Panc1 (cell line): ENCODE measurements at regions not wholly inside any gene's neighbourhood (a gene's known extent, or its start where the extent isn't known, plus 50 kb on each side); places are given as distances from the start of the nearest gene placed in this dataset.

ENCODE experiments used
- ATAC-seq: fragments of 200-7000 bp; cut with Tn5 transposase; 2 replicates; pipeline ENCODE4 v1.9.1; 2020; ENCODE audit warnings: mild to moderate bottlenecking, moderate library complexity
- BruUV-seq: library from RNA; stranded (reverse); fragments of 400-500 nt; replicated peaks from 2 replicates; lab custom pipeline; 2021; lab: Mats Ljungman, UMichigan
- CTCF ChIA-PET: fragments of 300-600 bp; sonication (Branson Sonifier 250); formaldehyde crosslinking; loops from one replicate; lab custom pipeline; 2022; ENCODE audit warnings: antibody characterized with exemption; lab: Charles Lee
- POLR2A ChIA-PET: fragments of 300-600 bp; sonication (Branson Sonifier 250); formaldehyde crosslinking; loops from one replicate; lab custom pipeline; 2022; ENCODE audit warnings: antibody characterized with exemption; lab: Charles Lee
- DNase-seq: peaks from one replicate; pipeline ENCODE4 v3.0.0-alpha.2; 2010; ENCODE audit warnings: low read depth, low spot score
- H3K27ac ChIP-seq: 2 replicates; pipeline ENCODE4 v1.5.1; 2011; ENCODE audit warnings: mild to moderate bottlenecking, low read length, inconsistent platforms
- H3K27me3 ChIP-seq: fragments of 200-500 bp; sonication (Bioruptor generic); 2 replicates; pipeline ENCODE4 v1.6.0; 2014; ENCODE audit warnings: low read length, inconsistent platforms; ENCODE audit not compliant: control insufficient read depth, insufficient read depth
- H3K36me3 ChIP-seq: fragments of 200-500 bp; sonication (Bioruptor generic); 2 replicates; pipeline ENCODE4 v1.5.1; 2014; ENCODE audit warnings: inconsistent platforms, mild to moderate bottlenecking, low read length, moderate library complexity; ENCODE audit not compliant: control insufficient read depth, insufficient read depth
- H3K4me1 ChIP-seq: 2 replicates; pipeline ENCODE4 v1.5.1; 2011; ENCODE audit warnings: inconsistent platforms, mild to moderate bottlenecking, low read length, moderate library complexity; ENCODE audit not compliant: control insufficient read depth, insufficient read depth
- H3K4me3 ChIP-seq, 2 experiments: 2 replicates each; pipeline ENCODE4 v1.5.1; 2011 to 2012; ENCODE audit warnings: low read depth in 2 of 2, low read length in 2 of 2, mild to moderate bottlenecking in 2 of 2, inconsistent platforms in 1 of 2, moderate library complexity in 1 of 2
- H3K9me3 ChIP-seq: fragments of 200-500 bp; sonication (Bioruptor generic); 2 replicates; pipeline ENCODE4 v1.5.1; 2014; ENCODE audit warnings: low read depth, mild to moderate bottlenecking, inconsistent platforms, low read length, moderate library complexity; ENCODE audit not compliant: control insufficient read depth, insufficient read depth
- POLR2AphosphoS5 ChIP-seq: IDR thresholded peaks from 2 replicates; pipeline ENCODE4 v1.6.1; 2012; ENCODE audit warnings: mild to moderate bottlenecking, low read depth, low read length, moderate library complexity
- SIN3A ChIP-seq: IDR thresholded peaks from 2 replicates; pipeline ENCODE4 v1.6.1; 2012; ENCODE audit warnings: low read depth, mild to moderate bottlenecking, low read length, moderate library complexity, borderline replicate concordance; ENCODE audit not compliant: insufficient read depth
- TCF7L2 ChIP-seq: IDR thresholded peaks from 2 replicates; pipeline ENCODE4 v1.6.1; 2011; ENCODE audit warnings: mild to moderate bottlenecking, low read depth, low read length, inconsistent platforms
- in situ Hi-C: cut with HindIII; loops from 2 replicates; pipeline ENCODE4 v1.10.0; 2016; ENCODE audit warnings: low sequenced_read_pairs, low pct_unique_long_range_greater_than_20kb
- intact Hi-C: fragments of 100-400 bp; cut with micrococcal nuclease; formaldehyde crosslinking; loops from one replicate; pipeline ENCODE4 v1.10.0; 2022; ENCODE audit not compliant: unreplicated experiment
- TF ChIP-seq, protein P1 (sequence below), 2 experiments: IDR thresholded peaks; 2 replicates each; pipeline ENCODE4 v1.6.1; 2011 to 2012; ENCODE audit warnings: low read depth in 2 of 2, control low read depth in 1 of 2, low read length in 1 of 2, mild to moderate bottlenecking in 1 of 2, moderate library complexity in 1 of 2; ENCODE audit not compliant: insufficient read depth in 1 of 2
- TF ChIP-seq, protein P2 (sequence below): fragments of 450-650 bp; IDR thresholded peaks from 2 replicates; pipeline ENCODE4 v1.5.1; 2017; ENCODE audit warnings: mild to moderate bottlenecking

DNA sequence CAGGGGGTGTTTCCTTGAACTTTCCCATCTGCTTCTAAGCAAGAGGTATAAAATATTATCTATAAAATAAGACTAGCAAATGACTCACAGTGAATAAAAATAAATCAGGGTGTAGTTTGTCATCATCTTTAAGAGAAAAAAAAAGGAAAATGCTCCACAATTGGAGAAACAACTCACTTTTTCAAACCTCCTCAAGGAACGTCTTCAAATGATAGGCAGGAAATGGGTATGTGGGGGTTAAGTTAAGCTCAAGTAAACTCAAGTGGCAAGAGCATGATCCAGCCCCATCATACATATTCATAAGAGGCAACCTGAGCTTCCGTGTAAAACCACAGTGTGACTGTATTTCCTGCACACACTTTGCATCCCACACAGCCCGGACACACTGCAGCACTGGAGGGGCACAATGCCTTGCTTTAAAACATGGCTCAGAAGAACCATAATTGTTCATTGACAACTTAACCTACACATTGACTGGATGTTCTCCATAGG, 58.5 kb upstream of the CEP85L start:
- no peaks in the 10 kb centered on the region for H3K9me3 ChIP-seq
- TF ChIP-seq, protein P1, sequence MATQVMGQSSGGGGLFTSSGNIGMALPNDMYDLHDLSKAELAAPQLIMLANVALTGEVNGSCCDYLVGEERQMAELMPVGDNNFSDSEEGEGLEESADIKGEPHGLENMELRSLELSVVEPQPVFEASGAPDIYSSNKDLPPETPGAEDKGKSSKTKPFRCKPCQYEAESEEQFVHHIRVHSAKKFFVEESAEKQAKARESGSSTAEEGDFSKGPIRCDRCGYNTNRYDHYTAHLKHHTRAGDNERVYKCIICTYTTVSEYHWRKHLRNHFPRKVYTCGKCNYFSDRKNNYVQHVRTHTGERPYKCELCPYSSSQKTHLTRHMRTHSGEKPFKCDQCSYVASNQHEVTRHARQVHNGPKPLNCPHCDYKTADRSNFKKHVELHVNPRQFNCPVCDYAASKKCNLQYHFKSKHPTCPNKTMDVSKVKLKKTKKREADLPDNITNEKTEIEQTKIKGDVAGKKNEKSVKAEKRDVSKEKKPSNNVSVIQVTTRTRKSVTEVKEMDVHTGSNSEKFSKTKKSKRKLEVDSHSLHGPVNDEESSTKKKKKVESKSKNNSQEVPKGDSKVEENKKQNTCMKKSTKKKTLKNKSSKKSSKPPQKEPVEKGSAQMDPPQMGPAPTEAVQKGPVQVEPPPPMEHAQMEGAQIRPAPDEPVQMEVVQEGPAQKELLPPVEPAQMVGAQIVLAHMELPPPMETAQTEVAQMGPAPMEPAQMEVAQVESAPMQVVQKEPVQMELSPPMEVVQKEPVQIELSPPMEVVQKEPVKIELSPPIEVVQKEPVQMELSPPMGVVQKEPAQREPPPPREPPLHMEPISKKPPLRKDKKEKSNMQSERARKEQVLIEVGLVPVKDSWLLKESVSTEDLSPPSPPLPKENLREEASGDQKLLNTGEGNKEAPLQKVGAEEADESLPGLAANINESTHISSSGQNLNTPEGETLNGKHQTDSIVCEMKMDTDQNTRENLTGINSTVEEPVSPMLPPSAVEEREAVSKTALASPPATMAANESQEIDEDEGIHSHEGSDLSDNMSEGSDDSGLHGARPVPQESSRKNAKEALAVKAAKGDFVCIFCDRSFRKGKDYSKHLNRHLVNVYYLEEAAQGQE (IDR thresholded peaks at IDR 0.05; ENCODE audit: insufficient read depth in 1 of 2, low read depth in 2 of 2, low read length in 1 of 2): no peak
- TF ChIP-seq, protein P2, sequence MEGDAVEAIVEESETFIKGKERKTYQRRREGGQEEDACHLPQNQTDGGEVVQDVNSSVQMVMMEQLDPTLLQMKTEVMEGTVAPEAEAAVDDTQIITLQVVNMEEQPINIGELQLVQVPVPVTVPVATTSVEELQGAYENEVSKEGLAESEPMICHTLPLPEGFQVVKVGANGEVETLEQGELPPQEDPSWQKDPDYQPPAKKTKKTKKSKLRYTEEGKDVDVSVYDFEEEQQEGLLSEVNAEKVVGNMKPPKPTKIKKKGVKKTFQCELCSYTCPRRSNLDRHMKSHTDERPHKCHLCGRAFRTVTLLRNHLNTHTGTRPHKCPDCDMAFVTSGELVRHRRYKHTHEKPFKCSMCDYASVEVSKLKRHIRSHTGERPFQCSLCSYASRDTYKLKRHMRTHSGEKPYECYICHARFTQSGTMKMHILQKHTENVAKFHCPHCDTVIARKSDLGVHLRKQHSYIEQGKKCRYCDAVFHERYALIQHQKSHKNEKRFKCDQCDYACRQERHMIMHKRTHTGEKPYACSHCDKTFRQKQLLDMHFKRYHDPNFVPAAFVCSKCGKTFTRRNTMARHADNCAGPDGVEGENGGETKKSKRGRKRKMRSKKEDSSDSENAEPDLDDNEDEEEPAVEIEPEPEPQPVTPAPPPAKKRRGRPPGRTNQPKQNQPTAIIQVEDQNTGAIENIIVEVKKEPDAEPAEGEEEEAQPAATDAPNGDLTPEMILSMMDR: no peak
- no peak for TF ChIP-seq POLR2AphosphoS5
- TF ChIP-seq SIN3A: no peak
- POLR2A ChIA-PET: no interaction called here

DNA sequence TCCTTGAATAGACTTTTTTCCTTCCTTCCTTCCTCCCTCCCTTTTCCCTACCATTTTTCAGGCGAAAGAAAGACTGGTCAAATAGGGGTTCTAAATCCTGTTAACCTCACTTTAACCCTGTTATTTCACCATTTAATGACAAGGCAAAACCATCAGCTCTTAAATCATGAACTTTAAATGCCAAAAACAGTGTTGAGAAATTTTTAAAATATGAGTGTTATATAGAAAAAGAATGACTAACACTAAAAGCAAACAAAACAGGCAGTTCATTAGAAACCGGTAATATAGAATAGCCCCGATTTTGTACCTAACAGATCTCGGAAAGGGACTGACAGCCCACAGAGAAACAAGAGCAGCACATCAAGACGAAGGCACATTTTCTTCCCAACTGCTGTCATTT, 57.4 kb upstream of the CEP85L start:
- BruUV-seq: no TSS peak
- Histone ChIP-seq H3K36me3 (no peaks in the 10 kb centered on the region; the same call in 1 of the 2 replicates), H3K27ac (no peak overlapping the region), H3K27me3 (no peaks in the 10 kb centered on the region), H3K4me1 (peaks cover 8% of the 10 kb centered on the region), H3K4me3 (peak overlapping the region; percentile 8 to 58; a peak in 3 of 4 replicates), H3K9me3 (no peaks in the 10 kb centered on the region)
- POLR2A ChIA-PET: no interaction called here
- in situ Hi-C loops (no loop called here), intact Hi-C loops (no loop called here)
- DNase-seq (peak; percentile 32), ATAC-seq (peak; percentile 15; the same call in 1 of the 2 replicates)
- CTCF ChIA-PET: interaction anchor here (0.7 kb wide), 1 partner anchor 19 kb away, joined by 4 read pairs; no protein-coding TSS in a partner anchor
- TF ChIP-seq POLR2AphosphoS5: no peak

More for the DNA sequence above, 58.5 kb upstream of the CEP85L start:
- no TSS peak for BruUV-seq
- H3K4me3 ChIP-seq: no peak overlapping the region
- no peaks in the 10 kb centered on the region; the same call in 1 of the 2 replicates for H3K36me3 ChIP-seq
- DNase-seq (no peak), ATAC-seq (no peak)
- H3K27ac ChIP-seq: no peak overlapping the region
- in situ Hi-C loops (no loop called here), intact Hi-C loops (no loop called here)
- H3K4me1 ChIP-seq: peaks cover 8% of the 10 kb centered on the region
- H3K27me3 ChIP-seq: no peaks in the 10 kb centered on the region
- CTCF ChIA-PET: interaction anchor here (0.5 kb wide), 1 partner anchor 62 kb away, joined by 9 read pairs; no protein-coding TSS in a partner anchor

DNA sequence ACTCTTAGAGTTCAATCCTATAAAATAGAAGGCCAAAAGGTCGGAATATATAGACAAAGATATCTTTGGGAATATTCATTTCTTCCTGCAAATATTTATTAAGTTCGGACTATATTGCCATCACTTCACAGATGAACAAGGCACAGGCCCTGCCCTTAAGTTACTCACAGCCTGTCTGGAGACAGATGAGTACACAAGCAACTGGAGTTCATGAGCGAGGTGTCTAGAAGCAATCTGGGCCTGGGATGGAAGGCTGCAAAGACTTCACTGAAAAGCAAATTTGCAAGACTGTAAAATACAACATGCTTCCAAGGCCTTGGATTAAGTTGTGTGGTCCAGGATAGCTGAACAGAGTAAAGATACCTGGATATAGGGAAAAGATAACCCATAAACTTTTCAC, 56.7 kb upstream of the CEP85L start:
- intact Hi-C loops (no loop called here), in situ Hi-C loops (no loop called here)
- ATAC-seq (no peak), DNase-seq (no peak)
- Histone ChIP-seq H3K36me3 (no peaks in the 10 kb centered on the region; the same call in 1 of the 2 replicates), H3K27me3 (no peaks in the 10 kb centered on the region), H3K9me3 (no peaks in the 10 kb centered on the region), H3K4me1 (peaks cover 8% of the 10 kb centered on the region), H3K27ac (no peak overlapping the region), H3K4me3 (no peak overlapping the region)
- BruUV-seq: no TSS peak
- no peak for TF ChIP-seq POLR2AphosphoS5
- no peak for TF ChIP-seq SIN3A
- no peak for TF ChIP-seq TCF7L2
- TF ChIP-seq, protein P2: no peak
- TF ChIP-seq, protein P1 (IDR thresholded peaks at IDR 0.05; ENCODE audit: insufficient read depth in 1 of 2, low read depth in 2 of 2, low read length in 1 of 2): no peak
- CTCF ChIA-PET: interaction anchor here (0.6 kb wide), 1 partner anchor 716 kb away, joined by 6 read pairs; no protein-coding TSS in a partner anchor
- POLR2A ChIA-PET: no interaction called here
